Progenitor cell of endocrine pancreas (in vitro differentiated cells): ENCODE measurements at regions not wholly inside any gene's neighbourhood (a gene's known extent, or its start where the extent isn't known, plus 50 kb on each side); places are given as distances from the start of the nearest gene placed in this dataset.

Experiments used
- DNase-seq: peaks from one replicate; pipeline ENCODE4 v3.0.0; 2021; ENCODE audit warnings: low spot score; ENCODE audit not compliant: unreplicated experiment
- H3K27ac Mint-ChIP-seq: 2 replicates; pipeline ENCODE4 v1.8.0; 2021; ENCODE audit warnings: mild to moderate bottlenecking, moderate library complexity, mixed read lengths
- H3K27me3 Mint-ChIP-seq: 2 replicates; pipeline ENCODE4 v1.8.0; 2021; ENCODE audit warnings: mixed read lengths
- H3K36me3 Mint-ChIP-seq: 2 replicates; pipeline ENCODE4 v1.8.0; 2022; ENCODE audit warnings: mixed read lengths; ENCODE audit not compliant: insufficient read depth
- H3K4me1 Mint-ChIP-seq: 2 replicates; pipeline ENCODE4 v1.8.0; 2021; ENCODE audit warnings: low read depth, mixed read lengths
- H3K4me3 Mint-ChIP-seq: 2 replicates; pipeline ENCODE4 v1.8.0; 2021; ENCODE audit warnings: low read depth, mild to moderate bottlenecking, moderate library complexity, mixed read lengths
- H3K9me3 Mint-ChIP-seq: 2 replicates; pipeline ENCODE4 v1.8.0; 2021; ENCODE audit warnings: low read depth, mixed read lengths
- TF ChIP-seq, protein P1 (sequence below): fragments of 200-600 bp; sonication (generic); IDR thresholded peaks from one replicate; pipeline ENCODE4 v1.5.0; 2021; ENCODE audit warnings: antibody characterized with exemption, mild to moderate bottlenecking; ENCODE audit not compliant: unreplicated experiment

- no peak overlapping the region for H3K27ac Mint-ChIP-seq
- H3K9me3 Mint-ChIP-seq, result no peaks in the 10 kb centered on the region
- H3K27me3 Mint-ChIP-seq, result peaks cover 7% of the 10 kb centered on the region
- H3K4me1 Mint-ChIP-seq, result peaks cover 2% of the 10 kb centered on the region
- TF ChIP-seq, protein P1, sequence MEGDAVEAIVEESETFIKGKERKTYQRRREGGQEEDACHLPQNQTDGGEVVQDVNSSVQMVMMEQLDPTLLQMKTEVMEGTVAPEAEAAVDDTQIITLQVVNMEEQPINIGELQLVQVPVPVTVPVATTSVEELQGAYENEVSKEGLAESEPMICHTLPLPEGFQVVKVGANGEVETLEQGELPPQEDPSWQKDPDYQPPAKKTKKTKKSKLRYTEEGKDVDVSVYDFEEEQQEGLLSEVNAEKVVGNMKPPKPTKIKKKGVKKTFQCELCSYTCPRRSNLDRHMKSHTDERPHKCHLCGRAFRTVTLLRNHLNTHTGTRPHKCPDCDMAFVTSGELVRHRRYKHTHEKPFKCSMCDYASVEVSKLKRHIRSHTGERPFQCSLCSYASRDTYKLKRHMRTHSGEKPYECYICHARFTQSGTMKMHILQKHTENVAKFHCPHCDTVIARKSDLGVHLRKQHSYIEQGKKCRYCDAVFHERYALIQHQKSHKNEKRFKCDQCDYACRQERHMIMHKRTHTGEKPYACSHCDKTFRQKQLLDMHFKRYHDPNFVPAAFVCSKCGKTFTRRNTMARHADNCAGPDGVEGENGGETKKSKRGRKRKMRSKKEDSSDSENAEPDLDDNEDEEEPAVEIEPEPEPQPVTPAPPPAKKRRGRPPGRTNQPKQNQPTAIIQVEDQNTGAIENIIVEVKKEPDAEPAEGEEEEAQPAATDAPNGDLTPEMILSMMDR, result no peak
- H3K4me3 Mint-ChIP-seq, result no peak overlapping the region
- DNase-seq, result no peak
- H3K36me3 Mint-ChIP-seq, result no peaks in the 10 kb centered on the region
Observed at GRCh38 chr7:21142081-21142480, 285.8 kb upstream of the SP4 start.

DNA sequence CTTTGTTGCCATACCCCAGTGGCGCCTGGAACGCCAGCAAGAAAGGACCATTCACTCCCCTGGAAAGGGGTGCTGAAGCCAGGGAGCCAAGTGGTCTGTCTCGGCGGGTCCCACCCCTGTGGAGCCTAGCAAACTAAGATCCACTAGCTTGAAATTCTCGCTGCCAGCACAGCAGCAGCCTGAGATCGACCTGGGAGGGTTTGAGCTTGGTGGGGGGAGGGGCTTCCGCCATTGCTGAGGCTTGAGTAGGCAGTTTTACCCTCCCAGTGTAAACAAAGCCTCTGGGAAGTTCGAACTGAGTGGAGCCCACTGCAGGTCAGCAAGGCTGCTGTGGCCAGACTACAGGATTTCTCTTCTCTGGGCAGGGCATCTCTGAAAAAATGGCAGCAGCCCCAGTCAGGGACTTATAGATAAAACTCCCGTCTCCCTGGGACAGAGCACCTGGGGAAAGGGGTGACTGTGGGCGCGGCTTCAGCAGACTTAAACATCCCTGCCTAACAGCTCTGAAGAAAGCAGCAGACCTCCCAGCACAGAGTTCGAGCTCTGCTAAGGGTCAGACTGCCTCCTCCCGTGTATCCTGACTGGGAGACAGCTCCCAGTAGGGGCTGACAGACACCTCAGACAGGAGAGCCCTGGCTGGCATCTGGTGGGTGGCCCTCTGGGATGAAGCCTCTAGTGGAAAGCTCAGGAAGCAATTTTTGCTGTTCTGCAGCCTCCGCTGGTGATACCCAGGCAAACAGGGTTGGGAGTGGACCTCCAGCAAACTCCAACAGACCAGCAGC lies 281.1 kb upstream of the SP4 start:
- DNase-seq, result peak; percentile 34
- Mint-ChIP-seq H3K27me3 (peaks cover 6% of the 10 kb centered on the region), H3K9me3 (no peaks in the 10 kb centered on the region), H3K4me3 (peak overlapping the region; percentile 27), H3K27ac (peak overlapping the region; percentile 62), H3K36me3 (no peaks in the 10 kb centered on the region), H3K4me1 (peaks cover 2% of the 10 kb centered on the region)
- TF ChIP-seq, protein P1, result no peak

DNA sequence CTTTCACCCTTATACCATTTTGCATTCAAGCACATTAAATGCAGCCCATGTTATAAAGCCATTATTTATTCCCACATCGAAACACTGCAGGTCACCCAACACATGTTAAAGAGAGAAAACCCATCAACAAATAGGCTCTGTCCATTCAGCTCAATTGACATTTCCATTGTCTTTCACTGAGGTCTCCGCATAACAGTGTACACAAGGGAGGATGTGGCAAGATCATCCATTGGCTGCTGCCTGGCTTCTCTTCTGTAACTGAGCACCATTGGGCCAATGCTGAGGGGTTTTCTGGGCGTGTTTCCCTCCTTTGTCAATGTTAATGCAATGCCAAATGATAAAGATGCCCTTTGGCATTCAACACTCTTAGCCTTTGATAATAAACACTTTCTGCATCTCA lies 278.1 kb upstream of the SP4 start:
- no peak for DNase-seq
- no peaks in the 10 kb centered on the region for H3K9me3 Mint-ChIP-seq
- TF ChIP-seq, protein P1, result no peak
- H3K4me1 Mint-ChIP-seq, result peaks cover 2% of the 10 kb centered on the region
- no peak overlapping the region for H3K27ac Mint-ChIP-seq
- H3K4me3 Mint-ChIP-seq, result no peak overlapping the region
- peaks cover 10% of the 10 kb centered on the region for H3K27me3 Mint-ChIP-seq
- no peaks in the 10 kb centered on the region for H3K36me3 Mint-ChIP-seq

DNA sequence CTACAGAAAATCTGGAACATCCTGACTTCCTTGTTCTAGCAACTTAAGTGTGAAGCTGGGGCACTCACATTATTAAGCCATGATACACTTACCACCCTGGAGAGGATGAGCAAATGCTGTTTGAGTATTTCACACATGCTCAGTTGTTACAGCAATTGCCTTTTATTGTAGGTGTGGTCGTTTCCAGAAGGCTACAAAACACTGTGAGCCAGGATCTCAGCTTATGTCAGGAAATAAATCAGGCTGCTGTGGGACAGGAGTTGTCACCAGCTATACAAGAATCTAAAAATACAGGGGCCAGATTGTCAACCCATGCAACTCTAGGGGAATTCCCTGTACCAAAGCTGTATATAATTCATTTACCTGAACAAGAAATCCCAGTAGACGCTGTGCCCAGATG lies 273.3 kb upstream of the SP4 start:
- no peaks in the 10 kb centered on the region for H3K36me3 Mint-ChIP-seq
- no peaks in the 10 kb centered on the region for H3K9me3 Mint-ChIP-seq
- no peaks in the 10 kb centered on the region for H3K4me1 Mint-ChIP-seq
- no peak overlapping the region for H3K4me3 Mint-ChIP-seq
- no peak for DNase-seq
- TF ChIP-seq, protein P1, result no peak
- H3K27ac Mint-ChIP-seq, result no peak overlapping the region
- peaks cover 4% of the 10 kb centered on the region for H3K27me3 Mint-ChIP-seq

DNA sequence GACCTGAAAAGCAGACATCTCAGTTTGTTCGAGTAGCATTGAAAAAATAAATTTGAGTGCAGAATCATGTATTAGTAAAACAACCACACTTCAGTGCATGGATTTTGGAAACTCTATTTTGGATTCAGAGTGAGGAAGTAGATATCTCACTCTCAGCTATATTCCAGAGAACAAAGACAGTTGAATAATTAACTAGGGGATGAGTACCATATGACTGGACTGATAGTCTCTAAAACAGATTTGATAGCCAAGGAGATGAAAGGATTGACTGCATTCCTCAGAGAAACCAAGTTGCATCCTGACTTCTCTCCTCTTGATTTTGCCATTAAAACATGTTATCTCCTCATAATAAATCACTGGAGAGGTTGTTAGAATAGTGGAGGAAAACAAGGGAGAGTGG lies 268.4 kb upstream of the SP4 start:
- H3K4me1 Mint-ChIP-seq, result no peaks in the 10 kb centered on the region
- no peak overlapping the region for H3K4me3 Mint-ChIP-seq
- TF ChIP-seq, protein P1, result no peak

More for the DNA sequence above, 268.4 kb upstream of the SP4 start:
- no peaks in the 10 kb centered on the region for H3K36me3 Mint-ChIP-seq
- DNase-seq, result no peak
- H3K27ac Mint-ChIP-seq, result no peak overlapping the region
- H3K27me3 Mint-ChIP-seq, result peaks cover 3% of the 10 kb centered on the region
- H3K9me3 Mint-ChIP-seq, result peaks cover under 1% of the 10 kb centered on the region
